Ammon's horn (tissue), 1 donor: ENCODE measurements at regions not wholly inside any gene's neighbourhood (a gene's known extent, or its start where the extent isn't known, plus 50 kb on each side); places are given as distances from the start of the nearest gene placed in this dataset.
"Not testable (repeated sequence)": the region's sequence is repeated elsewhere in the genome, so short reads cannot be mapped to it uniquely, and the experiment has no call there.

Source experiments
- DNase-seq: peaks from one replicate; pipeline ENCODE4 v3.0.0-alpha.2; 2016; ENCODE audit warnings: low spot score

GRCh38 chr13:65500481-65500880 is 1729.7 kb downstream of the PCDH9 start:
- no peak for DNase-seq

DNA sequence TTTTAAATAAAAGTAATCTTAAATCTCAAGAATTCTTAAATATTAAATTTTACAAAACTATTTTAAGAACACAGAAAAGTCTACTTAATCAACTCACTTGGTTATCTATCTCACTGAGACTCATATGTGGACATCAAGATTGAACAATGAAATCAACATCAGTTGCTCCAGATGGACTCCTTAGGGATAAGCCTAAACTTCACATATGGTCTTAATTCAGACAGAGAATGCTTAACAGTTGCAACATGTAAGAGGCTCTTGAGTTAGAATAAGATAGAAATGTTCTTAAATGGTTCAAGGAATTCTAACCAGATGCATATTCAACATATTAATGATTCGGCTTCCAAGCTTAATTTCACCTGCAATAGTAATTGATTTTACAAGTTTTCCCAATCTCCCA is 1730.9 kb downstream of the PCDH9 start:
- DNase-seq = no peak

GRCh38 chr13:65497265-65497664 is 1732.9 kb downstream of the PCDH9 start:
- no peak for DNase-seq

- DNase-seq = not testable (repeated sequence)
Observed at GRCh38 chr13:65490725-65491124, 1739.4 kb downstream of the PCDH9 start.

GRCh38 chr13:65488606-65489005 is 1741.5 kb downstream of the PCDH9 start:
- DNase-seq = peak; percentile 36

- DNase-seq = no peak
Observed at GRCh38 chr13:65479692-65480091, 1750.4 kb downstream of the PCDH9 start.

- DNase-seq = no peak
Observed at GRCh38 chr13:65473196-65473595, 1756.9 kb downstream of the PCDH9 start.

- no peak for DNase-seq
Observed at GRCh38 chr13:65472336-65472735, 1757.8 kb downstream of the PCDH9 start.

- DNase-seq = no peak
Observed at GRCh38 chr13:65470781-65471180, 1759.4 kb downstream of the PCDH9 start.

- no peak for DNase-seq
Observed at GRCh38 chr13:65468628-65469027, 1761.5 kb downstream of the PCDH9 start.

DNA sequence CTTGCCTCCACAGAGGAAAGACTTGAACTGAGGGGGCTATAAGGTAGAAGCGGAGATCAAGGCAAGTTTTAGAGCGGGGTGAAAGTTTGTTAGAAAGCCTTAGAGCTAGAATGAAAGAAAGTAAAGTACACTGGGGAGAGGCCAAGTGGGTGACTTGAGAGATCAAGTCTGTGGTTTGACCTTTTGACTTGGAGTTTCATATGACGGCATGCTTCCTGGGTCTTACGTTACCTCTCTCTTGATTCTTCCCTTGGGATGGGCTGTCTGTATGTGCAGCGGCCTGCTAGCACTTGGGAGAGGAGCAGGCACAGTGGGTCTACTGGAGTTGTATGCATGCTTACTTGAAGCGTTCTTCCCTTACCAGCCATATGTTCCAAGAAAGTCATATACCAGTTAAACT is 1768.5 kb downstream of the PCDH9 start:
- DNase-seq = no peak

DNA sequence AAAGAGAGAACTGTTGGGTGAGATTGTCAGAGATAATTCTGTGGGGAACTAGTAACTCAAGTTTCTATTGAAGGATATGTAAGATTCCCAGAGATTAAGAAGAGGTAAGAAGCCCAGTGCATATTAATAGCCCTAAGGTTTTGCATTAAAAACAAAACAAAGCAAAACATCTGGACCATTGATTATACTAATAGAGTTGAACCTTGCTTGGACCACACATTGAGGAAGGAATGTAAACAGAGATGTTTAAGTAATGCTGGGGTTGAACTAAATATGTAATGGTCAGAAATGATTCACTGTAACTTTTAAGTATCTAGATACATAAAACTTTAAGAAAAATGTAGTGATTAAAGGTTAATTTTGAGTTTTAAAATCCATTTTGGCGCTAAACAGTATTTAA is 1770.0 kb downstream of the PCDH9 start:
- no peak for DNase-seq

- no peak for DNase-seq
Observed at GRCh38 chr13:65456150-65456912, 1773.8 kb downstream of the PCDH9 start.

DNA sequence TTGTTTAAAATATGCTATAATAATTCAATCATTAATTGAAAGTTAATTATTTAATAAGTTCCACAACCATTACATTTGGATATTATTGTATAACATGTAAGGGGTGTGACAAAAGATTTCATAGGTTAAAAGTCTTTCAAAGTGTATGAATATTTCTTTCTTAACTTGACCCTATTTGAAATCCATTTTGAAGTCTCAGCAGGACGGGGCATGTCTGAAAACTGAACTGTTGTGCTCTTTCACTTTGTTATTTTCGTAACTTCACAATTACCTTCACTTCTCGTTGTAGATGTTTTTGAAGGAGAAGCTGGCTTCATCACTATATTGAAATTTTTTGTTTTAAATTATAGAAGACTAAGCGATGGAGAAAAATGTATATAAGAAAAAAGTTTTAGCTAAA is 1775.7 kb downstream of the PCDH9 start:
- DNase-seq = no peak

GRCh38 chr13:65453982-65454381 is 1776.2 kb downstream of the PCDH9 start:
- no peak for DNase-seq

DNA sequence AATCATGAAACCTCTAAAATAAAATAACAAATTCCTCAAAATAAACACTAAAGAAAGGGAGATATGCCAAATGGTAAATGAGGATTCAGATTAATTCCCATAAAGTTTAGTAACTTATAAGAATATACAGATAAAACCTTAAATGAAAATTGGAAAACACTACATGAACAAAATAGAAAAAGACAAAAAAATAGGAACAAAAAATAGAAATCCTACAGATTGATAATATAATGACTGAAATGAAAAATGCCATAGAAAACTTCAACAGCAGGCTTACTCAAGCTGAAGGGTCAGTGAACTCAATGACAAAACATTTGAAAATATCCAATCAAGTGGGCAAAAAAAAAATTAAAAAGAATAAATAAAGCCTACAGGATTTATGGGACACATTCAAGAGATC is 1784.8 kb downstream of the PCDH9 start:
- no peak for DNase-seq

- no peak for DNase-seq
Observed at GRCh38 chr13:65435590-65435989, 1794.5 kb downstream of the PCDH9 start.

DNA sequence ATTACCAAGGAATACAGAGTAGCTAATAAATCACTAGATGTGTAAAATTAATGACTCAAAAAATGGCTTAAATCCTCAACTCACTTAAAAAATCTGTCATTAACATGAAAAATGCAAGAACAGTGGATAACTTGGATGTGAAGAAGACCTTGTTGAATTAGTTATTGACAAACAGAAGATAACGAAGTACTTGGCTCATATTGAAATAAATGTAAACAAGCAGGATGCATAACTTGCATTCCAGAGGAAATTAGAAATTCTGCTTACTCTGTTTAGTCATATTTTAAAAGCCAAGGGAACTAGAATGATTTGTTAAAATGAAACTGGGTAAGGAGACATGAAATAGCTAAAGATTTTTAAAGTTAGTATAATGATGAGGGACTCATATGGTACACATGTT is 1812.2 kb downstream of the PCDH9 start:
- no peak for DNase-seq

DNA sequence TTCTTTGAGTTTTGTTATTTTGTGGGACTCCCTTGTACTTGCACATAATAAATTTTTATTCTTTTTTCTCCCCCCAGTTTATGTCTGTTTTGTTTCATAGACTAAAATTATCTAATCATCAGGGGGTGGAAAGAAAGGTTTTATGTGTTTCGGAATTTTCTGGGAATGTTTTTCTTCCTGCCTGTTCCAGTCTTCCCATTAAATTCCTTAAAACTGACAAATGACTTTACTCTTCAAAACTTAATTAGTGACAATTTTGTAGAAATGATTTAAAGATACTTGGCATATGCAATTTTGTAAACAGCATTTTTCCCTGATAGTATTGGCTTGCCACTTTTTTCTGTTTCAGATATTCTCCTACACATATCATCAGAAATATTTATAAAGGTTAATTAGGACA is 1813.4 kb downstream of the PCDH9 start:
- DNase-seq = no peak

DNA sequence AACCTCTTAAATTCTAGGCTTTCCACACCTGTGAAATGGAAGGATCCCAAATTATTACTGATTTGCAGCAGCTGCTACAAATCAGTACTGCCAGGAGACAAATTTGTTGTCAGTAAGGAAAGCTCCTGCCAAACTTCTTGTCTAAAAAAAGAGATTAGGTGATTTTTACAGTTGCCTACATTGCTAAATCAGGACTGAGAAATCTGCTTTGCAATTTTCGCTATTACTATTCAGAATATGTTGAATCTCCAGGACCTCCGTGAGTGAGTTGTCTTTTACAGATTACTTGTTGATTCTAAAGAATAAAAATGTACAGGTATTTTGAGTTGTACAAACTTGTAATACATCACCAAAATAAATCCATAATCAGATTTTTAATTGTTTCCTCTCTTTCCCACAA is 1815.9 kb downstream of the PCDH9 start:
- no peak for DNase-seq

GRCh38 chr13:65411521-65411920 is 1818.6 kb downstream of the PCDH9 start:
- DNase-seq = no peak

DNA sequence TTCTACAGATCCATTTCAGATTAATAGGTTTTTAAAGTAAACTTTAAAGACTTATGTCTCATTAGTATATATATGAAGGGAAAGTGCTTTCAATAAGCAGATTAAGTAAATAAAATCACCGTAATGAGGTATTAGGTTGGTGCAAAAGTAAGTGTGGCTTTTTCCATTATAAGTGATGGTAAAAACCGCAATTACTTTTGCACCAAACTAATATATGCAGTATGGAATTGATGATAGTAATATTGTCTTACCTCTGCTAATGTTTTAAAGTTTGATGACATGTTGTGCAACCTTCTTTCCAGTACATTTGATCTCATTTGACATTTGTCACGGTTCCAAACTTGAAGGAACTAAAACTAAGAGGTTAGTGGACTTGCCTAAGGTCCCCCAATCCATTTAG is 1819.3 kb downstream of the PCDH9 start:
- DNase-seq = no peak

DNA sequence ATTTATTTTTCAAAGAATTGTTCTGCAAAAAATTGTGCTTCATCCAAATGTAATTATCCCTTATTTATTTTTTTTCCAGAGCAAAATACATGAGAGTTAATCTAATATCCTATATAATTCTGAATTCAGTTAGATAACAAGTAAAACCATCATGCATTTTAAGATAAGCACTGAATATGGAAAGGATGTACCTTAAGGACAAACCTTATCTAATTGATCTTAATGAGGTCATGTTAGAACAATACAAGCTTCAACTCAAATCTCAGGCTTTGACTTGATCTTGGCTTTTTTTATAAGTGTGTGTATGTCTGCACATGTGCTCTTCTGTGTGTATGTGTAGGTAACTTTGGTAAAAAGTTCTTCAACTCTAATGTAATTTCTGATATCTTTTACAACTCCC is 1828.8 kb downstream of the PCDH9 start:
- no peak for DNase-seq

GRCh38 chr13:65400702-65401101 is 1829.4 kb downstream of the PCDH9 start:
- no peak for DNase-seq
